OCI-LY7 (cell line): ENCODE measurements at regions not wholly inside any gene's neighbourhood (a gene's known extent, or its start where the extent isn't known, plus 50 kb on each side); places are given as distances from the start of the nearest gene placed in this dataset.

ENCODE experiments used
- EZH2phosphoT487 ChIP-seq: fragments of 200-600 bp; sonication (generic); IDR thresholded peaks from 2 replicates; pipeline ENCODE4 v1.6.1; 2018; ENCODE audit warnings: low read depth, borderline replicate concordance, mild to moderate bottlenecking, mixed run types, antibody characterized with exemption, low read length, moderate library complexity, mixed read lengths
- TF ChIP-seq, protein P1 (sequence below): fragments of 200-600 bp; sonication (generic); conservative IDR thresholded peaks from 2 replicates; pipeline ENCODE4 v1.5.1; 2014; ENCODE audit warnings: mild to moderate bottlenecking, antibody characterized with exemption, low read length, moderate library complexity, mixed read lengths

DNA sequence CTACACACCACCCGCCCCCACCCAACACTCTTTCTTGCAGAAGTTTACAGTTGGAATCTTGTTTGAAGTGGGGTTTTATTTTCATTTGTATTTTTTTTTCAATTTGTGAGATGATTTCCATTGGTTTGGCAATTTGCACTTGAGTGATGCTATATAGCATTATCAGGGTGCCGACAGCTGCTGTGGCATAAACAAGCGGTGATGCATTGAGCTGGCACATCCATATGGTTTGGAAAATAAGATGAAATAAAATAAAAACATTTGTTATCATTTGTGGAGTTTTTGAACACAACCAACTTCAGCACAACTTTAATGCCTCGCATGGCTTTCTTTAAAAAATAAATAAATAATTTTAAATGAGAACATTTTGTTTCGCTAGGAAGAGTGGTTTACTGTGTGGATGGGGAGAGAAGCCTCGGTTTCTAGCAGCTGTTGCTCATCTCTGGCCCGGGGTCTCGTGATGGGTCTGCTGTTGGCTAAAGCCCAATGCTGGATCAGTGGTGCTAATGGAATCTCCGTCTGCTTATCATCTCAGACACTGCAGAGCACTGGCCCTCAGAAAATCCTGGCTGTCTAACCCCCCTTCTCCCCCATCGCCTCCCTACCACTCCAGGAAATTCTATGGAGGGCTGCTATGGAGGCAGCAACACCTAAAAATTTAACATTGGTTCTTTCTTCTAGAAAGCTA is 192.3 kb upstream of the MAF start:
- TF ChIP-seq, protein P1, sequence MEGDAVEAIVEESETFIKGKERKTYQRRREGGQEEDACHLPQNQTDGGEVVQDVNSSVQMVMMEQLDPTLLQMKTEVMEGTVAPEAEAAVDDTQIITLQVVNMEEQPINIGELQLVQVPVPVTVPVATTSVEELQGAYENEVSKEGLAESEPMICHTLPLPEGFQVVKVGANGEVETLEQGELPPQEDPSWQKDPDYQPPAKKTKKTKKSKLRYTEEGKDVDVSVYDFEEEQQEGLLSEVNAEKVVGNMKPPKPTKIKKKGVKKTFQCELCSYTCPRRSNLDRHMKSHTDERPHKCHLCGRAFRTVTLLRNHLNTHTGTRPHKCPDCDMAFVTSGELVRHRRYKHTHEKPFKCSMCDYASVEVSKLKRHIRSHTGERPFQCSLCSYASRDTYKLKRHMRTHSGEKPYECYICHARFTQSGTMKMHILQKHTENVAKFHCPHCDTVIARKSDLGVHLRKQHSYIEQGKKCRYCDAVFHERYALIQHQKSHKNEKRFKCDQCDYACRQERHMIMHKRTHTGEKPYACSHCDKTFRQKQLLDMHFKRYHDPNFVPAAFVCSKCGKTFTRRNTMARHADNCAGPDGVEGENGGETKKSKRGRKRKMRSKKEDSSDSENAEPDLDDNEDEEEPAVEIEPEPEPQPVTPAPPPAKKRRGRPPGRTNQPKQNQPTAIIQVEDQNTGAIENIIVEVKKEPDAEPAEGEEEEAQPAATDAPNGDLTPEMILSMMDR: no peak
- TF ChIP-seq EZH2phosphoT487: no peak
